Sigmoid colon (tissue), 6 donors: ENCODE measurements at regions not wholly inside any gene's neighbourhood (a gene's known extent, or its start where the extent isn't known, plus 50 kb on each side); places are given as distances from the start of the nearest gene placed in this dataset.

Experiments used
- DNase-seq: peaks from one replicate; pipeline ENCODE4 v3.0.0-alpha.2; 2019
- H3K27ac ChIP-seq, 4 donors: fragments of 200-600 bp; sonication (generic); one replicate each; pipeline ENCODE4 v1.5.1; 2016 to 2019; ENCODE audit warnings: mild to moderate bottlenecking in 1 of 4
- H3K27me3 ChIP-seq, 3 donors: fragments of 200-600 bp; sonication (generic); one replicate each; pipeline ENCODE4 v1.5.1; 2019; ENCODE audit warnings: mild to moderate bottlenecking in 1 of 3
- H3K36me3 ChIP-seq, 4 donors: fragments of 200-600 bp; sonication (generic); one replicate each; pipeline ENCODE4 v1.5.1; 2016 to 2019
- H3K4me1 ChIP-seq, 4 donors: fragments of 200-600 bp; sonication (generic); one replicate each; pipeline ENCODE4 v1.5.1; 2017 to 2019
- H3K4me3 ChIP-seq, 4 donors: fragments of 200-600 bp; sonication (generic); one replicate each; pipeline ENCODE4 v1.5.1; 2017 to 2019; ENCODE audit warnings: mild to moderate bottlenecking in 2 of 4, moderate library complexity in 1 of 4
- H3K9me3 ChIP-seq, 4 donors: fragments of 200-600 bp in 3 of 4; sonication (generic) in 3 of 4; one replicate each; pipeline versions ENCODE4 v1.5.1 to v1.6.1; 2013 to 2019
- EP300 ChIP-seq, 4 donors: sonication (generic); formaldehyde crosslinking; IDR thresholded peaks; one replicate each; pipeline ENCODE4 v1.6.1; 2017; ENCODE audit warnings: antibody characterized with exemption in 4 of 4
- POLR2A ChIP-seq, 2 donors: fragments of 450-650 bp; IDR thresholded peaks; one replicate each; pipeline ENCODE4 v1.6.1; 2016; ENCODE audit warnings: antibody characterized with exemption in 2 of 2, mild to moderate bottlenecking in 2 of 2, moderate library complexity in 2 of 2
- POLR2AphosphoS5 ChIP-seq, 4 donors: sonication (generic); formaldehyde crosslinking; IDR thresholded peaks; one replicate each; pipeline ENCODE4 v1.6.1; 2017; ENCODE audit warnings: antibody characterized with exemption in 4 of 4
- WGBS, 2 donors: extraction: QIAGEN DNeasy Blood & Tissue Kit; methylation state at CpG; one replicate each; pipeline ENCODE4 v1.1.7; 2013; 5-methylcytosine and 5-hydroxymethylcytosine counted together
- intact Hi-C: fragments of 100-400 bp; cut with DNase I; formaldehyde crosslinking; loops from one replicate; pipeline ENCODE4 v1.15.1; 2023
- TF ChIP-seq, protein P1 (sequence below), 4 experiments: fragments of 450-650 bp in 3 of 4; fragments of 200-600 bp in 1 of 4; IDR thresholded peaks; one replicate each; pipeline ENCODE4 v1.5.1; 2016 to 2019; ENCODE audit warnings: antibody characterized with exemption in 4 of 4, mild to moderate bottlenecking in 3 of 4, moderate library complexity in 2 of 4
- donor health status: healthy with polysubstance abuse.
- donor health status: healthy.

GRCh38 chr21:27673581-27673980, 706.7 kb upstream of the ADAMTS5 start:
- H3K36me3 ChIP-seq, result no peaks in the 10 kb centered on the region
- TF ChIP-seq EP300 (IDR thresholded peaks at IDR 0.05) (no peak), POLR2A (IDR thresholded peaks at IDR 0.05) (no peak), POLR2AphosphoS5 (IDR thresholded peaks at IDR 0.05) (no peak)
- TF ChIP-seq, protein P1, sequence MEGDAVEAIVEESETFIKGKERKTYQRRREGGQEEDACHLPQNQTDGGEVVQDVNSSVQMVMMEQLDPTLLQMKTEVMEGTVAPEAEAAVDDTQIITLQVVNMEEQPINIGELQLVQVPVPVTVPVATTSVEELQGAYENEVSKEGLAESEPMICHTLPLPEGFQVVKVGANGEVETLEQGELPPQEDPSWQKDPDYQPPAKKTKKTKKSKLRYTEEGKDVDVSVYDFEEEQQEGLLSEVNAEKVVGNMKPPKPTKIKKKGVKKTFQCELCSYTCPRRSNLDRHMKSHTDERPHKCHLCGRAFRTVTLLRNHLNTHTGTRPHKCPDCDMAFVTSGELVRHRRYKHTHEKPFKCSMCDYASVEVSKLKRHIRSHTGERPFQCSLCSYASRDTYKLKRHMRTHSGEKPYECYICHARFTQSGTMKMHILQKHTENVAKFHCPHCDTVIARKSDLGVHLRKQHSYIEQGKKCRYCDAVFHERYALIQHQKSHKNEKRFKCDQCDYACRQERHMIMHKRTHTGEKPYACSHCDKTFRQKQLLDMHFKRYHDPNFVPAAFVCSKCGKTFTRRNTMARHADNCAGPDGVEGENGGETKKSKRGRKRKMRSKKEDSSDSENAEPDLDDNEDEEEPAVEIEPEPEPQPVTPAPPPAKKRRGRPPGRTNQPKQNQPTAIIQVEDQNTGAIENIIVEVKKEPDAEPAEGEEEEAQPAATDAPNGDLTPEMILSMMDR (IDR thresholded peaks at IDR 0.05), result no peak
- DNase-seq, result no peak
- H3K4me3 ChIP-seq, result no peak overlapping the region
- intact Hi-C loops, result no loop called here
- no peaks in the 10 kb centered on the region for H3K9me3 ChIP-seq
- H3K27me3 ChIP-seq, result no peaks in the 10 kb centered on the region
- H3K4me1 ChIP-seq, result peaks cover 0 to 8% (median 4%) of the 10 kb centered on the region in 4 donors
- H3K27ac ChIP-seq, result no peak overlapping the region

DNA sequence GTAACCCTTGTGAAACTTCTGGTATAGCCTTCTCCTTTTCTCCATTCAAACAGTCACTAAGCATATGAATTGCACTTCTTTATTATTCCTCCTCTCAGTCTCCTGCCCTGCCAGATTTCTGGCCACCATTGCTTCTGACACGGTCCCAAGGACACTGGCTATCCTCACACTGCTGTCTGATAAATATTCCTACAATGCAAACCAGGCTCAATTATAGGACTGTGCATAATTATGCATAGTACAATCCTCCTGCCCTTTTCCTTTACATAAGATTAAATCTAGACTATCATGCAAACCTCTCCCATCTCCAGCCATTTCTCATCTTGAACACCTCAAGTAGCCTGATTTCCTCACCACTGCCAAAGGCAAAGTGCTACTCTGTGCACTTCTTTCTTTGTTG, 704.3 kb upstream of the ADAMTS5 start:
- DNase-seq, result no peak
- TF ChIP-seq POLR2AphosphoS5 (IDR thresholded peaks at IDR 0.05) (no peak), POLR2A (IDR thresholded peaks at IDR 0.05) (no peak), EP300 (IDR thresholded peaks at IDR 0.05) (no peak)
- TF ChIP-seq, protein P1 (IDR thresholded peaks at IDR 0.05), result no peak
- peaks cover 0 to 8% (median 4%) of the 10 kb centered on the region in 4 donors for H3K4me1 ChIP-seq
- H3K4me3 ChIP-seq, result no peak overlapping the region
- no peaks in the 10 kb centered on the region for H3K9me3 ChIP-seq
- no peaks in the 10 kb centered on the region for H3K27me3 ChIP-seq
- WGBS, 2 donors, result 58 to 60% methylated on average over 1 of the region's 1 CpG
- intact Hi-C loops, result no loop called here
- H3K36me3 ChIP-seq, result no peaks in the 10 kb centered on the region
- no peak overlapping the region for H3K27ac ChIP-seq

DNA sequence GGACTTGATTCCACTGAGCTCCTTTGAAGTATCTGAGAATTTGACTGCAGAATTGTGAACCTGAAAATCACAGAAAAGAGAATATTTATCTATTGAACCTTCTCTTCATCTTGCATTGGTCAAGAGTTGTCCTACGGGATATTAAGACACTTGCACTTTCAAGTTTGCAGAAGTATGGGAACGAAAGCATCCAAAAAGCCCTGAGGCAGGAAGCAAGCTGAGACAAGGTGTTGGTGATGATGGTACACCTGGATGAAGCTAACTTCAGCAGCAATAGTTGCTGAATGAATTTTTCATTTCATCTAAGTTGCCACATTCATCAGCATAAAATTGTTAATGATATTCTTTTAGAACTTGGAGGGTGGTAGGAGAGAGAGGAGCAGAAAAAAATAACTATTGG, 686.6 kb upstream of the ADAMTS5 start:
- no peak overlapping the region for H3K27ac ChIP-seq
- no peaks in the 10 kb centered on the region for H3K4me1 ChIP-seq
- TF ChIP-seq POLR2AphosphoS5 (IDR thresholded peaks at IDR 0.05) (no peak), EP300 (IDR thresholded peaks at IDR 0.05) (no peak), POLR2A (IDR thresholded peaks at IDR 0.05) (no peak)
- TF ChIP-seq, protein P1 (IDR thresholded peaks at IDR 0.05), result no peak
- H3K27me3 ChIP-seq, result no peaks in the 10 kb centered on the region
- WGBS, 2 donors, result 89 to 94% methylated on average over 2 of the region's 2 CpGs
- intact Hi-C loops, result no loop called here
- H3K4me3 ChIP-seq, result no peak overlapping the region
- H3K9me3 ChIP-seq, result no peaks in the 10 kb centered on the region
- no peak for DNase-seq
- no peaks in the 10 kb centered on the region for H3K36me3 ChIP-seq

- WGBS, 2 donors, result 71 to 75% methylated on average over 3 of the region's 3 CpGs
- no peaks in the 10 kb centered on the region for H3K36me3 ChIP-seq
- DNase-seq, result no peak
- intact Hi-C loops, result no loop called here
- H3K27ac ChIP-seq, result no peak overlapping the region
- no peaks in the 10 kb centered on the region for H3K27me3 ChIP-seq
- peaks cover 0 to 3% (median 0%) of the 10 kb centered on the region in 4 donors for H3K4me1 ChIP-seq
- no peak overlapping the region for H3K4me3 ChIP-seq
- TF ChIP-seq, protein P1 (IDR thresholded peaks at IDR 0.05), result no peak
- TF ChIP-seq EP300 (IDR thresholded peaks at IDR 0.05) (no peak), POLR2A (IDR thresholded peaks at IDR 0.05) (no peak)
- no peaks in the 10 kb centered on the region for H3K9me3 ChIP-seq
These were observed 682.9 kb upstream of the ADAMTS5 start for GRCh38 chr21:27649762-27650161.

- TF ChIP-seq POLR2A (IDR thresholded peaks at IDR 0.05), result no peak
- TF ChIP-seq EP300 (IDR thresholded peaks at IDR 0.05), result no peak
- TF ChIP-seq POLR2AphosphoS5 (IDR thresholded peaks at IDR 0.05), result no peak
- TF ChIP-seq, protein P1 (IDR thresholded peaks at IDR 0.05), result no peak
- Histone ChIP-seq H3K27me3 (no peaks in the 10 kb centered on the region), H3K4me1 (peaks cover 0 to 3% (median 0%) of the 10 kb centered on the region in 4 donors), H3K9me3 (no peaks in the 10 kb centered on the region), H3K27ac (no peak overlapping the region), H3K36me3 (no peaks in the 10 kb centered on the region), H3K4me3 (no peak overlapping the region)
- intact Hi-C loops, result no loop called here
- DNase-seq, result no peak
- WGBS, 2 donors, result 71 to 81% methylated on average over 4 of the region's 4 CpGs
These were observed 682.4 kb upstream of the ADAMTS5 start for GRCh38 chr21:27649323-27649722.
